NB4 (cell line): ENCODE measurements at regions not wholly inside any gene's neighbourhood (a gene's known extent, or its start where the extent isn't known, plus 50 kb on each side); places are given as distances from the start of the nearest gene placed in this dataset.

Source experiments
- DNase-seq: peaks from one replicate; pipeline ENCODE4 v3.0.0; 2010; ENCODE audit warnings: low read depth
- H3K4me3 ChIP-seq: one replicate; pipeline ENCODE4 v1.5.1; 2011; ENCODE audit warnings: mild to moderate bottlenecking, low read depth, low read length, moderate library complexity
- CTCF ChIP-seq: IDR thresholded peaks from one replicate; pipeline ENCODE4 v1.5.1; 2012; ENCODE audit warnings: low read depth, low read length
- MAX ChIP-seq: IDR thresholded peaks from 2 replicates; pipeline ENCODE4 v1.6.1; 2011; ENCODE audit warnings: low read depth, low read length
- MYC ChIP-seq: IDR thresholded peaks from 2 replicates; pipeline ENCODE4 v1.6.1; 2011; ENCODE audit warnings: low read depth, low read length
- POLR2A ChIP-seq: IDR thresholded peaks from 2 replicates; pipeline ENCODE4 v1.6.1; 2011; ENCODE audit warnings: mild to moderate bottlenecking; ENCODE audit not compliant: insufficient read length; ENCODE audit errors: extremely low read depth

- DNase-seq = no peak
- no peak overlapping the region for H3K4me3 ChIP-seq
- TF ChIP-seq MYC (no peak), CTCF (no peak), MAX (no peak), POLR2A (no peak)
Measured at GRCh38 chr2:207403950-207404349, 125.8 kb upstream of the CREB1 start.

- TF ChIP-seq CTCF (no peak), MAX (no peak), MYC (no peak), POLR2A (no peak)
- no peak for DNase-seq
- H3K4me3 ChIP-seq = no peak overlapping the region
Measured at GRCh38 chr2:207405150-207405549, 124.6 kb upstream of the CREB1 start.

- no peak for DNase-seq
- no peak overlapping the region for H3K4me3 ChIP-seq
Measured at GRCh38 chr2:207408086-207408794, 121.5 kb upstream of the CREB1 start.

GRCh38 chr2:207409517-207409916, 120.2 kb upstream of the CREB1 start:
- no peak overlapping the region for H3K4me3 ChIP-seq
- DNase-seq = no peak
- TF ChIP-seq POLR2A (no peak), MAX (no peak), CTCF (no peak), MYC (no peak)

More at GRCh38 chr2:207408086-207408794, 121.5 kb upstream of the CREB1 start:
- TF ChIP-seq MAX (no peak), MYC (no peak), CTCF (no peak), POLR2A (no peak)

GRCh38 chr2:207412787-207413310, 116.9 kb upstream of the CREB1 start:
- no peak overlapping the region for H3K4me3 ChIP-seq
- TF ChIP-seq MAX (no peak), CTCF (no peak), MYC (no peak), POLR2A (no peak)
- DNase-seq = no peak
